BJ (cell line): ENCODE measurements at regions not wholly inside any gene's neighbourhood (a gene's known extent, or its start where the extent isn't known, plus 50 kb on each side); places are given as distances from the start of the nearest gene placed in this dataset.

ENCODE experiments used
- CTCF ChIA-PET: fragments of 350-600 bp; formaldehyde crosslinking; extraction: SDS; loops from one replicate; lab custom pipeline; 2021; ENCODE audit warnings: antibody characterized with exemption, inconsistent platforms; lab: Yijun Ruan, JAX
- POLR2A ChIA-PET: fragments of 300-600 bp; sonication (Branson Sonifier 250); formaldehyde crosslinking; extraction: SDS; loops from one replicate; lab custom pipeline; 2021; ENCODE audit warnings: antibody characterized with exemption; lab: Charles Lee
- DNase-seq: peaks from one replicate; pipeline ENCODE4 v3.0.0-alpha.2; 2011; ENCODE audit warnings: low read depth
- H3K27me3 ChIP-seq: 2 replicates; pipeline ENCODE4 v1.6.0; 2011; ENCODE audit warnings: low read length; ENCODE audit not compliant: control insufficient read depth, insufficient read depth
- H3K36me3 ChIP-seq: 2 replicates; pipeline ENCODE4 v1.5.1; 2011; ENCODE audit warnings: low read length; ENCODE audit not compliant: control insufficient read depth, insufficient read depth
- H3K4me3 ChIP-seq: 2 replicates; pipeline ENCODE4 v1.5.1; 2011; ENCODE audit warnings: low read depth, mild to moderate bottlenecking, control low read depth, low read length
- CTCF ChIP-seq: IDR thresholded peaks from 2 replicates; pipeline ENCODE4 v1.5.1; 2011; ENCODE audit warnings: low read depth, mild to moderate bottlenecking, control low read depth, inconsistent platforms, low read length, moderate library complexity; ENCODE audit not compliant: insufficient read depth

GRCh38 chr1:56194701-56195300 is 384.6 kb downstream of the PLPP3 start:
- no peaks in the 10 kb centered on the region for H3K27me3 ChIP-seq
- no peak for TF ChIP-seq CTCF
- H3K36me3 ChIP-seq: no peaks in the 10 kb centered on the region
- H3K4me3 ChIP-seq: no peak overlapping the region
- ChIA-PET CTCF (interaction anchor here (1.1 kb wide), 1 partner anchor 9 kb away, joined by 3 read pairs; no protein-coding TSS in a partner anchor), POLR2A (interaction anchor here (0.6 kb wide), 1 partner anchor 37 kb away, joined by 4 read pairs; no protein-coding TSS in a partner anchor)
- peak; percentile 66 for DNase-seq

DNA sequence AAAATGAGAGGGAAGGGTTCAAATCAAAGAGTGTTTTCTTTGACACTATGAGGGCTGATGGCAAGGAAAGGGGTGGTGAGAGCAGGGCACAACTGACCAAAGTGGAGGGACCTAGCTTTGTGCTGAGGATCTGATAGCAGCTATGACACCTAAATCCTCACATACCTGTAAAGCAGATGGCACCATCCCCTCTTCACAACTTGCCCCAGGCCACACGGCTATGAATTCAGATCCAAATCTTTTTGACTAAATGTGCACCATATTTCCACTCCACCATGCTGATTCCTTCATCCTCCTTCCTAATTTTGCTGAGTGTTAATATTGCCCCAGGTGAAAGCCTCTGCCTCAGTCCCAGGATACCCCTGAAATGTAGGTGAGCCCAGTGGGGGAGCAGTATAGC is 385.7 kb downstream of the PLPP3 start:
- no peak for DNase-seq
- no peak for TF ChIP-seq CTCF
- Histone ChIP-seq H3K36me3 (no peaks in the 10 kb centered on the region), H3K27me3 (no peaks in the 10 kb centered on the region), H3K4me3 (no peak overlapping the region)
- ChIA-PET POLR2A (no interaction called here), CTCF (no interaction called here)

DNA sequence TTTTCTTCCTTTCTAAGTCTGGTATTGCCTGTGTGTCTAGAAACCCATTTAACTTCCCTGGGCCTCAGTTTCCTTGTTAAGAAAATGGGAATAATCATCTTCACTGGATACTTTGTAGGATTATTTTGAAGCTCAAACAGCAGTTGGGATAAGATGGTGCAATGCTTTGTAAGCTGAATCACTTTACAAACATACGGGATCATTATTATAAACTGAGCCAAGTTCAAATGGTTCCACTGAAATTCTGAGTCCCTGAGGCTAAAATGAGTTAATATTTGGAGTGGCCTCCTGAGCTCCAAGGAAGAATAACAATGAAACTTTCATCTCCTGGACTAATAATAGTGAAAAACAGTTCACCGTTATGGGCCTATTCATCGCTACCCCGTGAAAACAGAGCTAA is 388.0 kb downstream of the PLPP3 start:
- CTCF ChIA-PET: interaction anchor here (0.8 to 1.2 kb wide), 3 partner anchors 9 to 247 kb away, joined by 3 to 4 read pairs (median 3); no protein-coding TSS in a partner anchor
- no peak overlapping the region for H3K4me3 ChIP-seq
- POLR2A ChIA-PET: no interaction called here
- TF ChIP-seq CTCF: no peak
- DNase-seq: peak; percentile 41
- no peaks in the 10 kb centered on the region for H3K36me3 ChIP-seq
- H3K27me3 ChIP-seq: no peaks in the 10 kb centered on the region

- CTCF ChIA-PET: interaction anchor here (0.8 to 1.2 kb wide), 3 partner anchors 10 to 247 kb away, joined by 3 to 4 read pairs (median 3); no protein-coding TSS in a partner anchor
- Histone ChIP-seq H3K36me3 (no peaks in the 10 kb centered on the region), H3K4me3 (no peak overlapping the region), H3K27me3 (no peaks in the 10 kb centered on the region)
- POLR2A ChIA-PET: no interaction called here
- no peak for TF ChIP-seq CTCF
- peak; percentile 19 for DNase-seq
Observed at GRCh38 chr1:56190806-56191365, 388.5 kb downstream of the PLPP3 start.

- no peak overlapping the region for H3K4me3 ChIP-seq
- CTCF ChIA-PET: interaction anchor here (0.7 to 1.2 kb wide), 3 partner anchors 10 to 415 kb away, joined by 3 to 4 read pairs (median 3); no protein-coding TSS in a partner anchor
- 0 out of 2 replicates have a peak, but pooled peaks have one; percentile 29 for TF ChIP-seq CTCF
- no peaks in the 10 kb centered on the region for H3K27me3 ChIP-seq
- no peak for DNase-seq
- no peaks in the 10 kb centered on the region for H3K36me3 ChIP-seq
- POLR2A ChIA-PET: no interaction called here
Observed at GRCh38 chr1:56189946-56190805, 389.2 kb downstream of the PLPP3 start.
